Right kidney (tissue), 1 donor: ENCODE measurements at regions not wholly inside any gene's neighbourhood (a gene's known extent, or its start where the extent isn't known, plus 50 kb on each side); places are given as distances from the start of the nearest gene placed in this dataset.

Experiments
- DNase-seq: peaks from one replicate; pipeline ENCODE4 v3.0.0-alpha.2; 2016

GRCh38 chr17:77364941-77365583 lies 224.3 kb downstream of the SEC14L1 start:
- no peak for DNase-seq

DNA sequence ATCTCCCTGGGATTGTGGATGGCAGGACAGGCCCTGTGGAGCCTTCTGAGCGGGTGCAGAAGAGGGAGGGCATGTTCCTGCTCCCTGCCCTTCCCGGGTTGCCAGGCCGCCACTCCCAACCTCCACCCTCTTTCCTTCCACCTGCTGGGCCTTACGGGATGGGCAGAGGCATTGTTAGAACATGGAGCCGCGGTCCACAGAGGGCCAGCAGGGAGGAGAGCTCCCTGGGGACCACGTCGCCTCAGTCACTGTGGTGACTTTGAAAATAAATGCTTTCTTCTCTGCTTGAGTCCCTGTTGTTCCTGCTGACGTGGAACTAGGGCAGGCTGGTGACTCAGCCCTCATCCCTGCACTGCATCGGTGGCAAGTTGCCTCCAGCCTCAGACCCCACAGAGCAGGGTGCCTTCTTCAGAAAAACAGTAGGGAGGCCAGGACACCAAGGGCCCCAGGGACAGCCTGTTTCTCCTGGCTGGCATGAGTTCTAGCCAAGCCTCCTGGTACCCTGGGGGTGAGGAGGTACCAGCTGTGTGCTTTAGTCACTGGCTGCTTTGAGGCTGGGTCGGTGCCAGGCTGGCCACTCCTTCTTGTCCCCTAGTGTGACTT lies 224.9 kb downstream of the SEC14L1 start:
- DNase-seq: no peak

DNA sequence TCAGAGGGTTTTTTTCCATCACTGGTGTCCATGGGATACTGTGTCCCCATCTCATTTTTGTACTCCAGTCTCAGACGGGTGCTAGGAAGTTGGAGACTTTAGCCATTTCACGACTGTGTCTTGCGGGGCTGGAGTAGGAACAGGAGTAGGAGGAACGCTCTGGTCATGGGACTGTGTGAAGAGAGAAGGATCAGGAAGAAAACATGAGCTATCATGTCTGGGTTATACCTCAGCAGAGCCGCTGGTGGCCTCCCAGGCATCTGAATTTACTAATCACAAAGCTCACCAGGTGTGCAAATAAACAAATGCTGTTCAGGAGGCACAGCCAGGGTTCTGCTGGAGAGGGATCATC lies 225.4 kb downstream of the SEC14L1 start:
- DNase-seq: no peak

- DNase-seq: no peak
Measured at GRCh38 chr17:77366558-77367245, 225.9 kb downstream of the SEC14L1 start.

GRCh38 chr17:77369544-77369971 lies 228.8 kb downstream of the SEC14L1 start:
- DNase-seq: no peak

GRCh38 chr17:77370586-77370985 lies 229.8 kb downstream of the SEC14L1 start:
- DNase-seq: no peak

GRCh38 chr17:77371117-77371887 lies 230.5 kb downstream of the SEC14L1 start:
- DNase-seq: peak; percentile 2

- DNase-seq: no peak
Measured at GRCh38 chr17:77371888-77372443, 231.2 kb downstream of the SEC14L1 start.

DNA sequence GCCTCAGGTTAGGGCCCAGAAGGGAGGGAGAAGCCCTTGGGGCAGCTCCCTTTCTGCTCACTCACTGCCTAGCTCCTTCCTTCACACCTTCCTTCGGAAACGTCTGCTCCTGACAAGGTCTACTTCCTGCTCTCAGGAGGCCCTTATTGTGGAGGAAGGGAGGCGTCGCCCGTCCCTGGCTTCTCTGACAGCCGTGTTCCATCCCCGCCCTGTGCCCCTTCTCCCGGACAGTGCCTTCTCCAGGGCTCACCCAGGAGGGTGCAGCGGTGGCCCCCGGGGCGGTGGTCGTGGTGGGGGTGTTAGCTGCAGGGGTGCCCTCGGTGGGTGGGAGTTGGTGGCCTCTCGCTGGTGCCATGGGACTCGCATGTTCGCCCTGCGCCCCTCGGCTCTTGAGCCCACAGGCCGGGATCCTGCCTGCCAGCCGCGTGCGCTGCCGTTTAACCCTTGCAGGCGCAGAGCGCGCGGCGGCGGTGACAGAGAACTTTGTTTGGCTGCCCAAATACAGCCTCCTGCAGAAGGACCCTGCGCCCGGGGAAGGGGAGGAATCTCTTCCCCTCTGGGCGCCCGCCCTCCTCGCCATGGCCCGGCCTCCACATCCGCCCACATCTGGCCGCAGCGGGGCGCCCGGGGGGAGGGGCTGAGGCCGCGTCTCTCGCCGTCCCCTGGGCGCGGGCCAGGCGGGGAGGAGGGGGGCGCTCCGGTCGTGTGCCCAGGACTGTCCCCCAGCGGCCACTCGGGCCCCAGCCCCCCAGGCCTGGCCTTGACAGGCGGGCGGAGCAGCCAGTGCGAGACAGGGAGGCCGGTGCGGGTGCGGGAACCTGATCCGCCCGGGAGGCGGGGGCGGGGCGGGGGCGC lies 231.9 kb downstream of the SEC14L1 start:
- peak; percentile 87 for DNase-seq

- peak; percentile 86 for DNase-seq
Measured at GRCh38 chr17:77373299-77374169, 232.8 kb downstream of the SEC14L1 start.

DNA sequence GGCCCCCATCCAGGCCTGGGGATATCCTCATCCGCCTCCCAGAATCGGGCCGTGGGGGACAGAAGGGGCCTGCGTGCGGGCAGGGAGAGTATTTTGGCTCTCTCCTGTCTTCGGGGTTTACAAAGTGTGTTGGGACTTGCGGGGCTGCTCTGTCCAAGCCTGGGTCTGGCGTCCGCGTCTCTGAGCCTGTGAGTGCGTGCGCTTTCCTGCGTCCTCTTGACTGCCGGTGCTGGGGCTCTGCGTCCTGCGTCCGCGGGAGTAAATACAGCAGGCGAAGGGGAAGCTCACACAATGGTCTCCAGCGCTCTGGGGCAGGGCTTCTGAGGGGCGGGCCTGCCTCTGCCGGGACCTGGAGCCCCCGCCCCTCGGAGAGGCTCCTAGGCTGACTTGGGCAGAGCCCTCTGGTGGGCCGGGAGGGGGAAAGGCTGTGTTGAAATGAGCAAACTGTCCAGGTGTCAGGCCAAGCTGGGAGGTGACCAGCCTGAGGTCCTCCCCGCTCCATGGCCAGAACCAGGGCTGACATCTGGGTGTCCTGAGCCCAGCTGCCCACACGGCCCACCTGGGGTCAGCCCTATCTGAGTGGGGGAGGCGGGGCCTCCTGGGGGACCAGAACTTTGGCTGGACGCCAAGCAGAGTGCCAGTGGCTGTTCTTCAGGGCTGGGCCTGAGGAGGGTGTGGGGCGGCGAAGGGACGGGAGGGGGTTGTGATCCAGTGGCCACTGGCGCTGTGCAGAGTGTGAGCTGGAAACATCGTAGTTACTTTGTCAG lies 233.6 kb downstream of the SEC14L1 start:
- DNase-seq: peak; percentile 89

- no peak for DNase-seq
Measured at GRCh38 chr17:77375108-77375916, 234.5 kb downstream of the SEC14L1 start.

- no peak for DNase-seq
Measured at GRCh38 chr17:77375917-77376651, 235.3 kb downstream of the SEC14L1 start.

GRCh38 chr17:77376795-77377709 lies 236.3 kb downstream of the SEC14L1 start:
- DNase-seq: no peak

DNA sequence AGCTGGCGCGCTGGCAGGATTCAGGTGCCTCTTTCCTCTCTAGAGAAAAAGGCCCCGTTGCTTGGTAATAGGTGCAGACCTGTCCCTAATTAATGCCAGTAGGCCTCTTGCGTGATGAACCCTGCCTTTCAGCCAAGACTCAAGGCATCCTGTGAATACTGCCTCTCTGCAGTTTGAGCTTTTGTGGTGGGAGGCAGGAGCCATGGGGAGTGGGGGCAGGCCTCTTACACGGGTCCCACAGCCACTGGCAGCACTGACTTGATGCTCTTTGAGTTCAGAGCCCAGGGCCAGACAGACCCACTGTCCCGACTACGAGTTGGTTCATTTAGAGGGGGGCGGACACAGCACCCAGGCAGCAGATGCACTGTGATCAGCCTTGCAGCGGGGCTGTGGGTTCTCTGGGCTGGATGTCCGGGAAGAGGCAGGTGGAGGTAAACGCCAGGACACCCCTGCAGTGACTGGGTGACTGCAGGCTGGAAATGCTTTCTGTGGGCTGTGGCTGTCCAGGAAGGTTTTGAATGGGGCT lies 237.0 kb downstream of the SEC14L1 start:
- no peak for DNase-seq

GRCh38 chr17:77378318-77379064 lies 237.7 kb downstream of the SEC14L1 start:
- DNase-seq: no peak
